IPS-15b (cell line): ENCODE measurements at regions not wholly inside any gene's neighbourhood (a gene's known extent, or its start where the extent isn't known, plus 50 kb on each side); places are given as distances from the start of the nearest gene placed in this dataset.

Experiments used
- H3K27me3 ChIP-seq: one replicate; pipeline ENCODE4 v1.6.1; 2013; ENCODE audit warnings: low read length; ENCODE audit not compliant: control insufficient read depth, insufficient read depth
- H3K36me3 ChIP-seq: one replicate; pipeline ENCODE4 v1.6.1; 2013; ENCODE audit warnings: low read length; ENCODE audit not compliant: control insufficient read depth, insufficient read depth
- H3K4me1 ChIP-seq: one replicate; pipeline ENCODE4 v1.6.1; 2013; ENCODE audit warnings: mild to moderate bottlenecking, low read length; ENCODE audit not compliant: control insufficient read depth, insufficient read depth
- H3K4me3 ChIP-seq: one replicate; pipeline ENCODE4 v1.5.1; 2013; ENCODE audit warnings: low read depth, low read length
- H3K9ac ChIP-seq: one replicate; pipeline ENCODE4 v1.6.1; 2013; ENCODE audit warnings: low read depth, mild to moderate bottlenecking, low read length
- H3K9me3 ChIP-seq: one replicate; pipeline ENCODE4 v1.6.1; 2013; ENCODE audit warnings: mild to moderate bottlenecking, low read length; ENCODE audit not compliant: control insufficient read depth, insufficient read depth

DNA sequence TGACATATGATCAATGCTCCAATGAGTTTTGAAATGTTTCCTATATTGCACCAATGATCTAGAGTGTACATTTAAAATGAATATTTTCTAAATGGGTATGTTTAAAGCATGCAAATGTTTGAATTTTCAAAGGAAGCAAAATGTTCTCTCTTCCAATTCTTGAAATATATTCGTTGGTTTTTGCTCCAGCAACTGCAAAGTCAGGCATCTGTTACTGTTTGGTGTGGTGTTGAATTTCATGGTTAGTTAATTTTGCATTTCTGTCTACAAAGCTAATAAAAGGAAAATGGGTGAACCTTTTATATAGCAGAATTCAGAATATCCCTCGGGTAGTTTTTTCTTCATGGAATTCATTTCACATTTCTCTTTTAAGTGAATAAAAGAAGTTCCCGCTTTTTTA, 1018.3 kb downstream of the GRIK2 start:
- Histone ChIP-seq H3K27me3 (no peaks in the 10 kb centered on the region), H3K4me3 (no peak overlapping the region), H3K4me1 (no peaks in the 10 kb centered on the region), H3K36me3 (no peaks in the 10 kb centered on the region), H3K9me3 (no peaks in the 10 kb centered on the region), H3K9ac (no peak overlapping the region)

DNA sequence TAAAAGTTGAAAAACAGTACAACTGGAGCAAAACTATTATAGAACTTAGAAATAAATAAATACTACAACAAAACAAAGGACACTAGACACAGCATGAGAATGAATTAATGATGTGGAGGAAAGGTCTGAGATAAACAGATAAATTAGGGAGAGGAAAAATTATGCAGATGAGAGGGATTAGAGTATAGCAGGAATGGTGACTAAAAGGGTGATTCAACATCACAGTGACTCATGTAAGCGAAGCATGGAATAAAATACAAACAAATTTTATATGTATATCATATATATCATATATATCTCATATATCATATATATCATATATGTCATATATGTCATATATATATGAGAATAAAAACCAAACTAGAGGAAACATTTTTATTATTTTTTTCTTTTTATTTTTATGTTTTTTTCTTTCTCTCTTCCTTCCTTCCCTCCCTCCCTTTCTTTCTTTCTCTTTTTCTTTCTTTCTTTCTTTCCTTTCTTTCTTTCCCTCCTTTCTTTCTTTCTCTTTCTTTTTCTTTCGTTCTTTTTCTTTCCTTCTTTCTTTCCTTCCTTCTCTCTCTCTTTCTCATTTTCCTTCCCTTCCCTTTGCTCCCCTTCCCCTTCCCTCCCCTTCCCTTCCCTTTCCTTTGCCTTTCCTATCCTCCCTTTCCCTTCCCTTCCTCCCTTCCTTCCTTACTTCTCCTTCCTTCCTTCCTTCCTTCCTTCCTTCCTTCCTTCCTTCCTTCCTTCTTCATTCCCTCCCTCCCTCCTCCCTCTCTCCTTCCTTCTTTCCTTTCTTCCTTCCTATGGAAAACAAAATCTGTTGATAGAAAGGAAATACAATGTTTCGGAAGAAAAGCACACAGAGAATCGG, 1014.6 kb downstream of the GRIK2 start:
- H3K27me3 ChIP-seq: no peaks in the 10 kb centered on the region
- H3K4me3 ChIP-seq: no peak overlapping the region
- H3K36me3 ChIP-seq: no peaks in the 10 kb centered on the region
- H3K9me3 ChIP-seq: no peaks in the 10 kb centered on the region
- H3K4me1 ChIP-seq: no peaks in the 10 kb centered on the region
- no peak overlapping the region for H3K9ac ChIP-seq

DNA sequence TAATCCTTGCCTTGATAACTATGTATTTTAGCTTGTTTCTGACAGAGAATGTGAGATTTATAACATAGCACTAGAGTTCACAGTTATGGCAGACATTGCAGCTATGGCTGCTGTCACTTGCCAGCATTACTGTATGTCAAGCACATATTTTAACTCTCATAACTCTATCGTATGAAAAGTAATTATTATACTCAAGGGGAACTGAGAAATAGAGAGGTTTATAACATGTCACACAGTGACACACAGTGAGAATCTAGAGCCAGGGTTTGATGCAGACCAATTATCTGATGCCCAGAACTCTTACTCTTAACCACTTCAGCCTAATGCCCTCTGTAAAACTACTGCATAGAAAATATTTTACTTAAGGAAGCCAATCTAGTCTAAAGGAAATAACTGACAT, 1012.4 kb downstream of the GRIK2 start:
- Histone ChIP-seq H3K4me1 (no peaks in the 10 kb centered on the region), H3K27me3 (no peaks in the 10 kb centered on the region), H3K36me3 (no peaks in the 10 kb centered on the region), H3K9ac (no peak overlapping the region), H3K9me3 (no peaks in the 10 kb centered on the region), H3K4me3 (no peak overlapping the region)

GRCh38 chr6:102402635-102403329, 1009.3 kb downstream of the GRIK2 start:
- Histone ChIP-seq H3K4me1 (no peaks in the 10 kb centered on the region), H3K27me3 (no peaks in the 10 kb centered on the region), H3K9ac (no peak overlapping the region), H3K9me3 (no peaks in the 10 kb centered on the region), H3K36me3 (no peaks in the 10 kb centered on the region), H3K4me3 (no peak overlapping the region)

DNA sequence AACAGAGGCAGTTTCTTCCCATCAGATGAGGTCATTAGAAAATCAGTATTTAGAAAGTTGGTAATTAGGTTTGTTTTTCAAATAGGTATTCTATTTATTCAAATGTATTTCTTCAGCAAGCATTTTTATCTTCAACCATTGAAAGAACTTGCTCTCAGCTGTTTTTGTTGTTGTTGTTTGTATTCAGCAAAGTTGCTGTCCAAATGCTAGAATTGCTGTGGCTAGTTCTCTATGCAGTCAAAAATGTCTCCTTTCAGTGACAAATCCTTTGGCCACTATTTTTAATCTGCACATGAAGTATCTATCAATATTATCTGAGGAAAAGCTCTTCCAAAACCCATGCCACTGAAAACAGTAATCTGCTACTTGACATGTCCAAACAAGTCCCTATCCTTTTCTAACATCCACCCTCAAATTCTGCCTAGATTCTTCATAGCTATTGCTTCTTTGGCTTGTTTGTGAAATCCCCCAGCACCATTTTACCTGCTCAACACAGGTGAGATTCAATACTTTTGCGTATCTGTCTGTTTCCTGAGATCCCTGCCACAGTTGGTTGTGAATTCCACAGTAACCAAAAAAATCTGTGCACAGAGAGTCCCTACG, 1005.4 kb downstream of the GRIK2 start:
- H3K4me3 ChIP-seq: no peak overlapping the region
- no peaks in the 10 kb centered on the region for H3K27me3 ChIP-seq
- H3K9ac ChIP-seq: no peak overlapping the region
- no peaks in the 10 kb centered on the region for H3K9me3 ChIP-seq
- no peaks in the 10 kb centered on the region for H3K4me1 ChIP-seq
- no peaks in the 10 kb centered on the region for H3K36me3 ChIP-seq

DNA sequence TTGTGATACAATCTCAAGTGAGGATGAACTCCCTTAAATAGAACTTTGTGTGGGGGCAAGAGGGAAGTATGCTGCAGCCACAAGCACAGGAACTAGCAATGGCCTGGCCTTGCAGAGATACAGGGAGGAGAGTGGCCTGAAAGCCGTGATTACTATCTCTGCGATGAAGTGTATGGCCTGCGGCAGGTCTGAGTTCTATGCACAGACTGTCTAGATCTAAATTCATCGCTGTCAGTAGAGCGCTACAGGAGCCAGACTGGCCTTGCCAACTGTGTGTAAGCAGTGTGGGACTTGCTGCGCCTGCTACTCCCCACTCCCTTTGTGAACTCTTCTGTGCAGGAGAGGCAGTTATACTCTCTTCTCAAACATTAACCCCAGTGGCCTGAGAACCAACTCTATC, 997.0 kb downstream of the GRIK2 start:
- no peaks in the 10 kb centered on the region for H3K36me3 ChIP-seq
- H3K9ac ChIP-seq: no peak overlapping the region
- no peaks in the 10 kb centered on the region for H3K4me1 ChIP-seq
- no peaks in the 10 kb centered on the region for H3K9me3 ChIP-seq
- H3K27me3 ChIP-seq: no peaks in the 10 kb centered on the region
- H3K4me3 ChIP-seq: no peak overlapping the region

GRCh38 chr6:102389994-102390393, 996.5 kb downstream of the GRIK2 start:
- no peaks in the 10 kb centered on the region for H3K9me3 ChIP-seq
- no peaks in the 10 kb centered on the region for H3K27me3 ChIP-seq
- H3K4me3 ChIP-seq: no peak overlapping the region
- H3K4me1 ChIP-seq: no peaks in the 10 kb centered on the region
- no peaks in the 10 kb centered on the region for H3K36me3 ChIP-seq
- H3K9ac ChIP-seq: no peak overlapping the region

DNA sequence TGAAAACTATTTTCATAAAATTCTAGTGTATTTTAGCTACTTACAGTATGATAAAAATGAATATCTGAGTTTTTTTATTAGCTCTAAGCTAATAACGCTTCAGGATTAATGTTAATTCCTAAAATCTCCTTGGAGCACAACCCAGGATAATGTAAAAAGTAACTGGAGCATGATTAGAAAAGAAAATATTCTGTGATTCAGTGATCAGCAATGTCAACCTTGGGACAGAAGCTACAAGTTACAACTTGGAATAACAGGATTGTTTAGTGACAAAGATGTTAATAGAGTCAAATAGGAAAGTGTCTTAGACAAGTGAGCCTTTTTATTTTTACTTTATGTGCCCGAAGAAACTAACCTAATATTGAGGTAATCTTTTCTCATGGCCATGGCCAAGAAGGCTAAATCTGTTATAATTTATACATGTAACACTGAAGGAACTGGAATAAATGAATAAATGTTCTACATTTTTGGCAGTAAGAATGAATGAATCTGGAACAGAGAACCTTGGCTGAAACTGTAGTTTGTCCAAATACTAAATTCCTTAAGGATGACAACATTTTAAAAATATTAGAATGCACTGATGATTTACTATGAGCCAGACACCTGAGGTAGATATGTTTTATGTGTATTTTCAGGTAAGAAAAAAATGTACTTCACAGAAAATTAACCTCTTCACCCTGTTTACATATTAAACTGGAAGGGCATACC, 994.0 kb downstream of the GRIK2 start:
- no peaks in the 10 kb centered on the region for H3K4me1 ChIP-seq
- H3K9me3 ChIP-seq: no peaks in the 10 kb centered on the region
- no peak overlapping the region for H3K9ac ChIP-seq
- H3K4me3 ChIP-seq: no peak overlapping the region
- no peaks in the 10 kb centered on the region for H3K27me3 ChIP-seq
- no peaks in the 10 kb centered on the region for H3K36me3 ChIP-seq

GRCh38 chr6:102381203-102381602, 987.7 kb downstream of the GRIK2 start:
- H3K9me3 ChIP-seq: no peaks in the 10 kb centered on the region
- no peaks in the 10 kb centered on the region for H3K4me1 ChIP-seq
- H3K36me3 ChIP-seq: no peaks in the 10 kb centered on the region
- H3K9ac ChIP-seq: no peak overlapping the region
- no peaks in the 10 kb centered on the region for H3K27me3 ChIP-seq
- no peak overlapping the region for H3K4me3 ChIP-seq

DNA sequence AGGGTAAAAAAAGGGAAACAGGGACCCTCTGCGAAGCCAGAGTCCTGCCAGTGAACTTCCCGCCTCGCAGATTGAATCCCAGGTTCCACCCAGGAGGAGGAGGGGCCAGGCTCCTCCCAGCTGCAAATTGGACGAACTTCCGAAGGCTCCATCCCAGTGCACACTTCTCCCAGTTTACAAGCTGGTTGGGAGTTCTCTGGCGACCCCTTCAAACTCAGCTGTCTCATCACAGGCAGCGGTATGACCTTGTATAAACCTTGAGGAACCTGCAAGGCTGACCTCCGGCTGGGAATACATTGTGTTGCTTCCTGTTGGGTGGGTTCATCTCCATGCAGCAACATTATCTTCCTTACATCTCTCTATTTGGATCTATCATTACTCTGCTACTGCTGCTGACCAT, 962.7 kb downstream of the GRIK2 start:
- no peak overlapping the region for H3K4me3 ChIP-seq
- H3K9me3 ChIP-seq: no peaks in the 10 kb centered on the region
- H3K36me3 ChIP-seq: no peaks in the 10 kb centered on the region
- peaks cover 3% of the 10 kb centered on the region for H3K4me1 ChIP-seq
- no peaks in the 10 kb centered on the region for H3K27me3 ChIP-seq
- no peak overlapping the region for H3K9ac ChIP-seq

- Histone ChIP-seq H3K4me1 (peaks cover 3% of the 10 kb centered on the region), H3K36me3 (no peaks in the 10 kb centered on the region), H3K9me3 (no peaks in the 10 kb centered on the region), H3K27me3 (no peaks in the 10 kb centered on the region), H3K4me3 (no peak overlapping the region), H3K9ac (no peak overlapping the region)
Observed at GRCh38 chr6:102355578-102355977, 962.1 kb downstream of the GRIK2 start.
